ENCODE measurements at regions not wholly inside any gene's neighbourhood (a gene's known extent, or its start where the extent isn't known, plus 50 kb on each side); places are given as distances from the start of the nearest gene placed in this dataset.

GRCh38 chr13:91157273-91158016, 190.0 kb upstream of the MIR17HG start:
- no peak for DNase-seq
- no peak overlapping the region for H3K4me3 ChIP-seq (ENCODE audit: insufficient read depth, low read depth, low read length)
- no CpG with 5 or more reads among the region's 4 CpGs for WGBS, 2 experiments (ENCODE audit: extremely low coverage in 2 of 2, insufficient read length in 1 of 2)
- H2AFZ ChIP-seq (replicated peaks; ENCODE audit: low read length, poor library complexity): no peak overlapping the region
- in situ Hi-C loops (cut with MboI; ENCODE audit: low sequenced_read_pairs): no loop called here
- CTCF ChIA-PET: no interaction called here
- no peak for ATAC-seq (ENCODE audit: low read depth)
- no peaks in the 10 kb centered on the region for H3K27me3 ChIP-seq (ENCODE audit: control insufficient read depth, insufficient read depth, low read length)
- H2BK20ac ChIP-seq (ENCODE audit: low read depth, low read length): no peak overlapping the region
- no peak overlapping the region for H3K18ac ChIP-seq (ENCODE audit: low read depth, low read length)
- H3K23ac ChIP-seq (ENCODE audit: low read depth, low read length): no peak overlapping the region
- dilution Hi-C loops (cut with HindIII; ENCODE audit: low sequenced_read_pairs, unreplicated experiment): no loop called here
- H3K9me3 ChIP-seq (ENCODE audit: control insufficient read depth, insufficient read depth, low read length): no peaks in the 10 kb centered on the region
- no peak overlapping the region for H3K4me2 ChIP-seq (ENCODE audit: low read depth, low read length)
- no peak overlapping the region for H2AK5ac ChIP-seq (ENCODE audit: low read depth, low read length)
- no peaks in the 10 kb centered on the region for H3K4me1 ChIP-seq (ENCODE audit: control insufficient read depth, insufficient read depth, low read length)
- BruUV-seq (replicated peaks): no TSS peak
- no peaks in the 10 kb centered on the region for H3K9me1 ChIP-seq (ENCODE audit: insufficient read depth, low read length)
- H3K27ac ChIP-seq (ENCODE audit: insufficient read depth, low read length): no peak overlapping the region
- H3K36me3 ChIP-seq (ENCODE audit: control insufficient read depth, insufficient read depth, low read length): no peaks in the 10 kb centered on the region
- no peaks in the 10 kb centered on the region for H4K20me1 ChIP-seq (ENCODE audit: insufficient read depth, low read length)
- TF ChIP-seq, protein P1, sequence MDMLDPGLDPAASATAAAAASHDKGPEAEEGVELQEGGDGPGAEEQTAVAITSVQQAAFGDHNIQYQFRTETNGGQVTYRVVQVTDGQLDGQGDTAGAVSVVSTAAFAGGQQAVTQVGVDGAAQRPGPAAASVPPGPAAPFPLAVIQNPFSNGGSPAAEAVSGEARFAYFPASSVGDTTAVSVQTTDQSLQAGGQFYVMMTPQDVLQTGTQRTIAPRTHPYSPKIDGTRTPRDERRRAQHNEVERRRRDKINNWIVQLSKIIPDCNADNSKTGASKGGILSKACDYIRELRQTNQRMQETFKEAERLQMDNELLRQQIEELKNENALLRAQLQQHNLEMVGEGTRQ (IDR thresholded peaks at IDR 0.05; ENCODE audit: low read depth, low read length): no peak
- no peak for TF ChIP-seq CEBPB (IDR thresholded peaks at IDR 0.05; ENCODE audit: low read depth, low read length)
- TF ChIP-seq RFX5 (IDR thresholded peaks at IDR 0.05; ENCODE audit: low read depth, low read length): no peak
- no peak for TF ChIP-seq CHD1 (IDR thresholded peaks at IDR 0.05; ENCODE audit: low read depth, low read length)
- TF ChIP-seq SMC3 (IDR thresholded peaks at IDR 0.05; ENCODE audit: low read depth, low read length): no peak
- H4K8ac ChIP-seq (ENCODE audit: low read depth in 2 of 2, low read length in 2 of 2): no peak overlapping the region
- no peak overlapping the region for H2BK15ac ChIP-seq (ENCODE audit: low read depth, low read length)
- no peak overlapping the region for H2BK120ac ChIP-seq (ENCODE audit: low read depth, low read length)
- H3K79me1 ChIP-seq (ENCODE audit: low read depth in 1 of 2, low read length in 2 of 2): no peaks in the 10 kb centered on the region
- H3K56ac ChIP-seq (ENCODE audit: extremely low read depth, insufficient read depth, low read length): no peak overlapping the region
- intact Hi-C loops (cut with micrococcal nuclease): no loop called here
- H2BK5ac ChIP-seq (ENCODE audit: low read depth, low read length, poor library complexity, severe bottlenecking): no peak overlapping the region
- no peak overlapping the region for H3K4ac ChIP-seq (ENCODE audit: low read depth, low read length)
- H2AK9ac ChIP-seq (replicated peaks; ENCODE audit: low read depth, low read length, poor library complexity): no peak overlapping the region
- no peak overlapping the region for H4K91ac ChIP-seq (ENCODE audit: insufficient read depth, low read depth, low read length)
- no peak overlapping the region for H3K9ac ChIP-seq (ENCODE audit: low read depth, low read length)
- H3K14ac ChIP-seq (replicated peaks; ENCODE audit: low read depth, low read length): no peak overlapping the region
- POLR2A ChIA-PET (ENCODE audit: unreplicated experiment): no interaction called here
- no peak overlapping the region for H4K5ac ChIP-seq (ENCODE audit: low read depth, low read length)

All from IMR-90 (cell line).